NB4 (cell line): ENCODE measurements at regions not wholly inside any gene's neighbourhood (a gene's known extent, or its start where the extent isn't known, plus 50 kb on each side); places are given as distances from the start of the nearest gene placed in this dataset.

ENCODE experiments used
- MAX ChIP-seq: IDR thresholded peaks from 2 replicates; pipeline ENCODE4 v1.6.1; 2011; ENCODE audit warnings: low read depth, low read length
- MYC ChIP-seq: IDR thresholded peaks from 2 replicates; pipeline ENCODE4 v1.6.1; 2011; ENCODE audit warnings: low read depth, low read length
- POLR2A ChIP-seq: IDR thresholded peaks from 2 replicates; pipeline ENCODE4 v1.6.1; 2011; ENCODE audit warnings: mild to moderate bottlenecking; ENCODE audit not compliant: insufficient read length; ENCODE audit errors: extremely low read depth
- TF ChIP-seq, protein P1 (sequence below): IDR thresholded peaks from one replicate; pipeline ENCODE4 v1.5.1; 2012; ENCODE audit warnings: low read depth, low read length

DNA sequence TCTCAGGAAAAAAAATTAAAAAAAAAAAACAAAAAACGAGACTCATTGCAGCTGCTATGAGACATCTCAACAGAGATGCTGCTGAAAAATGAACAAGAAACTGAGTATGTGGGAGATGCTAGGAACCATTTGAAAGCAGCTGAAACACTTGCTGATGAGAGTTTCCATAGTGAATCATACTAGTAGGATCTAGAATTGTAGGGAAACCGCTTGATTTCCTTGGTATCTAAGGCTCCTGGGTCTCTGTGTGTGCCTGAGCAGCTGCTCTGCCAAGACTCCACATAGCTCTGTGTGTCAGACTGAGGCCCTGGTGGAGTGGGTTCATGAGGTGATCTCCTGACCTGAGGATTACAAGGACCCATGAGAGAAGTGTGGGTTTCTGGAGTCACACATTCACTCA lies 313.4 kb upstream of the NECTIN3 start:
- TF ChIP-seq, protein P1, sequence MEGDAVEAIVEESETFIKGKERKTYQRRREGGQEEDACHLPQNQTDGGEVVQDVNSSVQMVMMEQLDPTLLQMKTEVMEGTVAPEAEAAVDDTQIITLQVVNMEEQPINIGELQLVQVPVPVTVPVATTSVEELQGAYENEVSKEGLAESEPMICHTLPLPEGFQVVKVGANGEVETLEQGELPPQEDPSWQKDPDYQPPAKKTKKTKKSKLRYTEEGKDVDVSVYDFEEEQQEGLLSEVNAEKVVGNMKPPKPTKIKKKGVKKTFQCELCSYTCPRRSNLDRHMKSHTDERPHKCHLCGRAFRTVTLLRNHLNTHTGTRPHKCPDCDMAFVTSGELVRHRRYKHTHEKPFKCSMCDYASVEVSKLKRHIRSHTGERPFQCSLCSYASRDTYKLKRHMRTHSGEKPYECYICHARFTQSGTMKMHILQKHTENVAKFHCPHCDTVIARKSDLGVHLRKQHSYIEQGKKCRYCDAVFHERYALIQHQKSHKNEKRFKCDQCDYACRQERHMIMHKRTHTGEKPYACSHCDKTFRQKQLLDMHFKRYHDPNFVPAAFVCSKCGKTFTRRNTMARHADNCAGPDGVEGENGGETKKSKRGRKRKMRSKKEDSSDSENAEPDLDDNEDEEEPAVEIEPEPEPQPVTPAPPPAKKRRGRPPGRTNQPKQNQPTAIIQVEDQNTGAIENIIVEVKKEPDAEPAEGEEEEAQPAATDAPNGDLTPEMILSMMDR = no peak
- TF ChIP-seq POLR2A = no peak
- TF ChIP-seq MAX = no peak
- TF ChIP-seq MYC = no peak
